GM19351 (cell line): ENCODE measurements at regions not wholly inside any gene's neighbourhood (a gene's known extent, or its start where the extent isn't known, plus 50 kb on each side); places are given as distances from the start of the nearest gene placed in this dataset.
A peak's percentile ranks its signal among the peaks of the same experiment; 100 is the strongest.

Experiments
- ATAC-seq: cut with Tn5 transposase; IDR thresholded peaks from one replicate; pipeline ENCODE4 v1.9.1; 2021; ENCODE audit warnings: mild to moderate bottlenecking, moderate library complexity; ENCODE audit not compliant: unreplicated experiment

DNA sequence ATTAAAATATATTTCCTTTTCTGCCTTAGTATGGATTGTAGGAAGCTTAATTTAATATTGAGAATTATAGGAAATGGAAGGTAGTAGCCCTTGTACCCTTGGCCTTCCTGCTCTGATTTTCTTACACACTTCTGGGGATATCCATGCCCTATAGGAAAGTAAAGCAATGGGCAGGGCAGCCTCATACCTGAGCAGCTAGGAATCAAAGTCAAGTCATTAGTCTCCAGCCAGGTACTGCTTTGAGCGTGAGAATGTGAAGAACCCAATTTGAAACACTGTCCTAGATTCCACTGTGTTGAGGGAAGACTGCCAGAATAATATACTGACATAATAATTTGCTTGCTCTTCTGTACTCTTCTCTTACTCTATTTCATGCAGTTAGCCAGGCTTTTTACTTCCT lies 51.0 kb upstream of the L3MBTL3 start:
- no peak for ATAC-seq

DNA sequence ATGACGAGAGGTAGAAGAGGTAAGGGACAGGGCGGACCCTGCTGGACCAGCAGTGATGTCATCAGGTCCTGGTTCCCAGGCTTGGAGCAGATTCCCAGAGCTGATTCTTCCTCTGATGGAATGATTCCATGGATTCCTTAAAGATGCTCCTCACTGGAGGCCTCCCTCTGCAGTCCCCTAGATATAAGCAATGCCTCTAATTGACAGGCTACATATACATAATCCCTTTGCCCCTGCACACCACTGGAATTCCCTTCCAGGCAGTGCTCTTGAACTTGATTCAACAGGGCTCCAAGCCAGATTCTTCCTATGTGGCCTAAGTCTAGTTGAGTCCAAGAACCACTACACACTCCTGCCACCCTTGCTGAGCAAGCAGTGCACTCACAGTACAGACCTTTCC lies 52.3 kb upstream of the L3MBTL3 start:
- ATAC-seq: no peak

DNA sequence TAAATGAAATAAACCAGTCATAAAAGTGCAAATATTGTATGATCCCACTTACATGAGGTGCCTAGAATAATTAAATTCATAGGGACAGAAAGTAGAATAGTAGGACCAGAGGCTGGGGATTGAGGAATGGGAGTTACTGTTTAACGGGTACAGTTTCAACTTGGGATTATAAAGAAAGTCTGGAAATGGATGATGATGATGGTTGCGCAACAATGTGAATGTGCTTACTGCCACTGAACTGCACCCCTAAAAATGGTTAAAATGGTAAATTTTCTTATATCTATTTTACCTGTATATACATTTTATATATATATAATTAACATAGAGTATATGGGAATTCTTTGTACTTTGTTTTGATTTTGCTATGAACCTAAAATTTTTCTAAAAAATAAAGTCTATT lies 53.3 kb upstream of the L3MBTL3 start:
- no peak for ATAC-seq

DNA sequence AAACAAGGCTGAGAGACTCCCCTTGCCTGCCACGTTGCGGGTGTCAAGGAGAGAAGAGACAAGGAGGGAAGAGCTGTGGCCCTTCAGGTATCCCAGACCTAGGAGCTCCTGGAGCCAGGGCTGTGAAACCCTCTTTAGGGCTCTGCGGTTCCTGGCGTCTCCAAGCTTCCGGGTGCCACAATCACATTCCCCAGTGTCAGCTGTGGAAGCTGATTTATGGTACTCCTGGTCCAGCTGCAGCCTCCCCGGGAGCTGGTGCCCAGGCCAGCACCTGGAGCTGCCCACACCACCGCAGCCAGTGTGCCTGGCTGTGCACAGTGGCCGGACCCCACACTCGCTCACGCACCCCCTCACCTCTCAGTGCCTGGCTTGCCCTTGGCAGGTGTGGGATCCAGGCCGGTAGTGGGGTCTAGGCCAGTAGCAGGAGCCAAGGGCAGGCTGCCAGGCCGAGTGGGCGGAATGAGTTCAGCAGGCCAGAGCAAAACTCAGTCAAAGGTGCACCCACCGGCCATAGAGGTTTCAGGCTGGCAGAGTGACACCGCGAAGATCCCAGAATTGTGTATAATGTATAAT lies 58.9 kb upstream of the L3MBTL3 start:
- ATAC-seq: no peak

DNA sequence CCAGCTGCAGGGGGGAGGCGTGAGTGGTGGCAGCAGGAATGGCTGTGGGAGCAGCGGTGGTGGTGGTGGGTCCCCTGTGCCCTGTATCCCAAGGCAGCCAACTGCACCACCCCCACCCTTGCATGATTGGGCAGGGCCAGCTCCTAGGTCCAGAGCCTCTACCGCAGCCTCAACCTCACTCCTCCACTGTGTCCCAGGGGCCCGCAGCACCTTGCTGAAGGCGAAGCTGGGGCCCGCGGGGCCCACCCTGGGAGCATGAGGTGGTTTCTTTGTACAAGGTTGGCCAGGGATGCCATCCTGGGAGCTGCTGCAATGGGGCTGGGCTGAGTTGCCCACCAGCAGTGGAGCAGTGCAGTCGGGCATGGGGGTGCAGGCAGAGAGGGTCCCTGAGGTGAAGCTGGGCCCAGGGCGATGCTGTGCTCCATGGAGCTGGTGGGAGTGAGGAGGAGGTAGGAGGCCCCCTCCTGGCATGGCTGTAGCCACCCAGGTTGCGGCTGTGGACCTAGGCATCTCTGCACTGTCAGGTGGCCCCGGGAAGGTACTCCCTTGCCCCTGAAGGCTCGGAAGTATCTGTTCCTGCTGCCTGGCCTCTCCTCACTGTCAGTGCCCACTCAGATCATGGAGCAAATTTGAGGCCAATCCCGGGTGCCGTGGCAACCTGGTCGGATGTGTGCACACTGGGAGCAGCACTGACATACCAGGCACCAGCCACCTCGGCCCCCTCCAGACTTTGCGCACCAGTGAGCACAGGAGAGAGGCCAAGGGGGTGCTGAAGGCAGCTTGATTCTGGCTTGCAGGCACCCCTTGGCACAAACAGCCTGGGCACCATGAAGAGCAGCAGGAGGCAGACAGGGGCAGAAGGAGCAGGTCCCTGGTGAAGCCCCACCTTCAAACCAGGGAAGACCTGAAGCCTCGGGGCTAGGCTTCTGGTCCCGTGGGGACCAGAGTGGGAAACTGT lies 60.2 kb upstream of the L3MBTL3 start:
- no peak for ATAC-seq

DNA sequence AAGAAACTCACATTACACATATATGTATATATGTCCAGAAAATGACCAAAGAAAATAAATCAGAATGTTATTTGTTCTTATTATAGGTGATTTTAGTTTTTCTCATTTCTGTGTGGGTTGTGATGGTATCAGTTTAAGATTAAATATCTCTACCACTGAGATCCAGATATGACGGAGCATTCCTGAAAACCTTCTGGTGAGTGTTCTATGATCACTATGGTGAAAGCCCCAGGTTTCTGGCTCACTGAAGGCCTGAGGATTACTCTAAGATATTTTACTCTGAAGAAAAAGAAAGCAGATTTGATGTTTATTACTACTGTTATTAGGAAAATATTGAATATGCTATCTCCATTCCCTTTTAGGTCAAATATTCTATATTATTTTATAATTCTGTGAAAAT lies 62.8 kb upstream of the L3MBTL3 start:
- ATAC-seq: no peak

DNA sequence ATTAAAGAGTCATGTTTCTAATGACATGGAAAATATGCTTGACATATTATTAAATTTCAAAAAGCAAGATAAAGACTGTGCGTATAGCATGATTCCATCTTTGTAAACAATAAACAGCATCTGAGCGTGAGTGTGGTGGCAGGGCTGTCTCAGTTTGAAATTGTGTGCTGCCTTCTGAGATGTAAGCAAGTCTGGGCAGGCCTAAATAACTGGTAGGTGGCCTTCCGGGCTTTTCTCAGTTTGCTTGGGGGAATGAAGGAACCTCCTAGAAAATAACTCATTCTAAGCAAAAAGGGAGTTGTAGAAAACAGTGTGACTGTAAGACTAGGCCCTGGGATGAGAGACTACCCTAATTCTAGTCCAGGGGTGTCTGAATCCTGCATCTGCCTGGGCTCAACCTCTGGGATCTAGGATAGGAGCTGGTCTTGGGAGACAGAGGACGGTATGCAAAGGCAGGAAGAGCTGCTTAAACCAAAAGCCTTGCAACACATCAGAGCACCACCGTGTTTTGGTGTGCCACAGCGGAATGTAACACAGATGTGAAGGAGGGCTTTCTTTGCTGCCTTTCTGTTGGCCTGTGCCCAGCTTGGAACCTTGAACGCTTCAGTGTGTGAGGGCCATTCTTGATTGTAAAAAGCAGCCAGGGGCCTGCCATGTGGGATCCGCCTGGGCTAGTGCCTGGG lies 63.5 kb upstream of the L3MBTL3 start:
- no peak for ATAC-seq

DNA sequence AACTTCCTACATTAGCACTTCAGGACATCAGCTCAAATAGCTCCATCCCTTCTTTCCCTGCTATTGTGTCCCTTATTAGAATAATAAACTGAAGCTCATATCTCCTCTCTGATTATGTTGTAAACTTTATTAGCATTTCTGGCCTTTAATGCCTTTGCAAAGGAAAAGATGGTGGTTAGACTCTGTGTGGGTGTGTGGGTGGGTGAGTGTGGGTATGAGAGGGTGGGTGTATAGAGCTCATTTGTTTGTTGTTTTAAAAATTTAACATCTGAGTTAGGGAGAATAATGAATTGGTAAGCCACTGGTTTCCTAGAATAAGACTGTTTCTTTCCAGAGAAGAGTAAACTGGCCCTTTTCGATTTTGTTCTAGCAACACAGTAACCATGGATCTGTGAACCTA lies 70.6 kb upstream of the L3MBTL3 start:
- ATAC-seq: no peak

DNA sequence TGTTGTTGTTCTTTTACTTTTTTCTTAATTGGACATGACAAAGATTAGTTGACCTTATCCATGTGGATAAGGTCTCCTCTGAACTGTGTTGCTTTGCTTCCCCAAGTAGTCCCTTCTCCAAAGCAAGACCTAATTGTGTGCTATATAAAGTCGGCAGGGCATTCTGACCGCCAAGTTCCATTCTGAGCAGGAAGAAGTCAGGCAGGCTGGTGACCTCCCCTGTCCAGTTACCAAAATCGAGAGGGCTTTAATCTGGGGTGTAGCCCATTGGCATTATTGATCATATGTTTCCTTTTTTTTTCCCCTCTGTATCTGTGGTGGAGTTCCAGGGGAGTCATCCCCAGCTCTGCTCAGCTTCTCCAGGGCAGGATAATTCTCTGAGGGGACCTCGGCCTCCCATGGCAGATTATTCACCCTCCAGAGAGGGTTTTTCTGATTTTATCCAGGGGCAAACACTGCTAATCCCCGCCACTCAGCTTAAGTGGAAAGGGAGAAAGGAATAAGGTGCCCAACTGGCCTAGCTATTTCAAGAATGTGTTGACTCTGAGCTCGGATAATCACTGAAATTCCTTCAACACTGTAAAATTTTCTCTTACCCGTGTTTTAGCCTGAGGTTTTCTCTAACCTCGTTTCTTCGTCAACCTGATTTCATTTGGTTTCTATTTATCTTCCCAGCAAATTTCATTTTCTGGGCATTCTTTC lies 71.8 kb upstream of the L3MBTL3 start:
- ATAC-seq: no peak

DNA sequence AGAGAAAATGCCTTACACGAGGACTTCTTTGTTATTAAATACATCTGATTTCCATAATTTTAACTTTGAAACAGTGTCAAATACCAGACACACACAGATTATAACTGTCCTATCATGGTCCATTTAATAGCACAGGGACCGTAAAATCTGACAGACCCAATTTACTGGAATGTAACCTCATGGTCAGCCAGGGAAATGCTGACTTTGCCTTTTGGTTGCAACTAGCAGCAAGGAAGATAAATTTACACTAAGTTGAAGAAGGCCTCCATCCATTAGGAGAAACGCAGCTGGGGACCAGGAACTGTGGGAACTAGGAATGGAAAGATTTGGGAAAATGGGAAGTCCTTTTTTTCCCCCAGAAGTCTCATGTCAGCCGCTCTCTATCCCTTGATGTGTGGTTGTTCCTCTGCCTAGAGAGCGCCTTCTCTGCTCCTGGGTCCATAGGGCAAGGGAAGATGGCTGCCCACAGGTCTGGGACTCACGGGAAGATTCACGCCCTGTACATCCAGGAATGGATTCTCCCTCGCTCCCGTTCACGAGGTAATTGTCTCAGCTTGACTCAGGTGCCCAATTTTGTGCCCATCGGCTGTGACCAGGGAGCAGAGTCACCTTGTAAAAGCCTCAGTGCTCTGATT lies 74.6 kb upstream of the L3MBTL3 start:
- ATAC-seq: no peak

DNA sequence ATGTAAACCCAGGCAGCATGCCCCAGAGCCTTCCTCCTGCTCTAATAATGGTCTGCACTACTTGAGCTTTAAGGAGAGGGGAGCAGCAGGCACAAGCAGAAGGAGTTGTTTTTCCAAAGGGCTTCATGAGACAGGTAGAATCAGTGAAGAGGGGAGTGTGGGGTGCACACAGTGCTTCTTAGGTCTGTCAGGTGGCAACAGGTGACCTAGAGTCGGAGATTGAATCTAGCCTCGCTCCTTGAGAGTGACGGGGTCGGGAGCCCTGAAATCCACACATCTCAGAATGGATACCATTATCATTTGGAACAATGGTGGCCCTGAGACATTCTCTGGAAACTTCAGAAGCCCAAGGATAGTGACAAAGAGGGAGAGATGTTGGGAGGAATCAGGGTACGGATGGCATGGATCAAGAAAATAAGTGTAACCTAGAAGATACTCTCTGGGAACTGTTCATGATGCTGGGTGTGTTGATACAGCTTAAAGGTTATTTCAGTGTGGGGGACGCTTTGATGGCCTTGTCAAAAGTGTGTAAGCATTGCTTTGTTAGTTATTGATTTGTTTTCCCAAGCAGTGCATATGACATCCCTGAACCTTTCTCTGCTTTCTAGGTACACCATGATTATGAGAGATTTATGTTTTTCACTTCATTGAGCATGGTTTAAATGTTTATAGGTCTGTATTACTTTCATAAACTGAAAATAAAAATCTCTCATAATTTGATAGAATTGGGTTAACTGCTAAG lies 77.8 kb upstream of the L3MBTL3 start:
- no peak for ATAC-seq

DNA sequence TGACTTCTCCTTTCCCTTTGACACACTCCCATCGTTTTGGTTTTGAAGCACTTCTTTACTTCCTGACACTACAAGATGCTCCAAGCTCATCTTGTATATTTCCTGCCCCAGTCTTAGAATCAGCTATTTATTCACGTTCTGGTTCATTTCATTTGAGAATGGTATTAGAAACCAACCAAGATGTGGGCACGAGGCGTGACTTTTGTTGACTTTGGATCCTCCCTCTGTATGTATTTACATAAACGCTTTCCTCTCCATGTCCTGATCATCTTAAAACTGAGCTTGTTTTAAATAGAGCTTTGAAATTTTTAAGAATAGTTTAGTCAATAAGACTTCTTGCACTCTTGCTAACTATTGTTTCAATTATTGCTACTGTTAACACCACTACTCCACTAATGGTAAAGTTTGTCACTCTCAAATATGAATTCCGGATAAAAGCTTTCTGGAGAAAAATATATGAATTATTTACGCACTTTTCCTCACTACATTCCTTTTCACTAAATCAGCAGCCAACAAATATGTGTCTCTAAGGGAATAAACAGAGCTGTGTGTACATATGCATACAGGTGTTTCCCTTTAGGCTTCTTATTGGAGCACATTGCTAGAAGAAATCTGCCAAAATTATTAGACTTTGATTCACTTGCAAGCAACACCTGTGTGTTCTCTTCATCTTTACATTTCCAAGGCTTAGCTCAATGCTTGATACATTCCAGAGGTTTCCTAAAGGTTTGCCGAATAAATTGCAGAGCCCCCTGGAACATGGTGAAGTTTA lies 77.3 kb upstream of the TMEM244 start:
- no peak for ATAC-seq

DNA sequence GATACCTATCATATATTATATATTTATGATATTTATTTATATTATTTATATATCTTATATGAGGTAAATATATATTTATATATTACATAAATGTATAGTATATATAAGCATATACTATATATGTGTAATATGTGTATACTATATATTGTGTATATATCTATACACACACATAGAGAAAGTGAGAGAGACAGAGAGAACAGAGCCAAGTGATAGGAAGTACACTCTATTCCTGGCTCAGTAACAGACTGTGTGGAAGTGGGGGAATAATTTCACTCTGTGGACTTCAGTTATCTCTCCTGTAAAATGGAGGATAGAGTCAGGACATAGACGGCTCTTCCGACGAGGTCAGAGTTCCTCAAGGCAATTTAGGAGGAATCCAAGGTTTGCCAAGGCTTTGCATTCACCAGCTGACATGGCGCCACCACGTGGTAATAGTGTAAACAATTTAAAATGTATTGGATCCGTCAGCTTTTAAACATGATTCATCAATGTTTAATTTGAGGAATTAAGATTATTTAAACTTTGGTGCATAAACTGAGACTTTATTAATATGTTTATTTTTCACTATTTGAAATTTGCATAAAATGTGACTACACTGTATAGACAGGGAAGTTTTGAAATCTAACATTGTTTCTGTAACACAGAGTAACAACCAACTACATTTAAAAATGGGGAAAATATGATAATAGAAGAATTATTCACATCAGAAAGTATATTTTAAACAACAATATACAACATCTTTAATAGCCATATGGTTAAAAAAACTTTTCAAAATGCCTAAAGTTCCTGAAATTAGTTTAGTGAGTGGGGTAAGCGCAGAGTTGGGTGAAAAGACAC lies 75.4 kb upstream of the TMEM244 start:
- peak; percentile 68 for ATAC-seq

DNA sequence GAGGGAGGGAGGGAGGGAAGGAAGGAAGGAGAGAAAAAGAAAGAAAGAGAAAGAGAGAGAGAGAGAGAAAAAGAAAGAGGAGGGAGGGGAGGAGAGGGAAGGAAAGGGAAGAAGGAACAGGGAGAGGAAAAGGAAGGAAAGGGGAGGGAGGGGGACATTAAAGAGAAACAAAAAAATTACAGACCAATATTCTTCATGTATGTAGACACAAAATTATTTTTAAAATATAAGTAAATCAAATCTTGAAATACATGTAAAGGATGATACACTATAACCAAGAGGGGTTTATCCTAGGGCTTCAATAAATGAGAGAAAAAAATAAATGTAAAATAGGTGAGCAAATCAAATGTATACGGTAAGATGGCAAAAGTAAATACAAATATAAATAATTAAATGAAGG lies 71.2 kb upstream of the TMEM244 start:
- ATAC-seq: no peak

DNA sequence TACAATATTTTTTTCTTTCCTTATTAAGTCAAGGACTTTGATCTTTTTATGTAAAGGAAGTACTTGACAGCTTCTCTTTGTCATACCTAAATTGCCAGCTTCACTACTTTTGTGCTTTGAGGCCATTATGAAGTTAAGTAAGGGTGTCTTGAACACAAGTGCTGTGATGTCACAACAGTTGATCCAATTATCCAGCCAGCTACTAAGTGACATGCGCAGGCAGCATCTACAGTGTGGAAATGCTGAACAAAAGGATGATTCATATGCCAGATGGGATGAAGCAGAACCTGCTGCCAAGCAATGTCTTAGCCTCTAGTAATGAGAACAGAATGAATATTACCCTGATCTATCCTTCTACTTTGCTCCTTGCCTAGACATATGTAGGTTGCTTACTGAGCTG lies 68.3 kb upstream of the TMEM244 start:
- ATAC-seq: no peak

DNA sequence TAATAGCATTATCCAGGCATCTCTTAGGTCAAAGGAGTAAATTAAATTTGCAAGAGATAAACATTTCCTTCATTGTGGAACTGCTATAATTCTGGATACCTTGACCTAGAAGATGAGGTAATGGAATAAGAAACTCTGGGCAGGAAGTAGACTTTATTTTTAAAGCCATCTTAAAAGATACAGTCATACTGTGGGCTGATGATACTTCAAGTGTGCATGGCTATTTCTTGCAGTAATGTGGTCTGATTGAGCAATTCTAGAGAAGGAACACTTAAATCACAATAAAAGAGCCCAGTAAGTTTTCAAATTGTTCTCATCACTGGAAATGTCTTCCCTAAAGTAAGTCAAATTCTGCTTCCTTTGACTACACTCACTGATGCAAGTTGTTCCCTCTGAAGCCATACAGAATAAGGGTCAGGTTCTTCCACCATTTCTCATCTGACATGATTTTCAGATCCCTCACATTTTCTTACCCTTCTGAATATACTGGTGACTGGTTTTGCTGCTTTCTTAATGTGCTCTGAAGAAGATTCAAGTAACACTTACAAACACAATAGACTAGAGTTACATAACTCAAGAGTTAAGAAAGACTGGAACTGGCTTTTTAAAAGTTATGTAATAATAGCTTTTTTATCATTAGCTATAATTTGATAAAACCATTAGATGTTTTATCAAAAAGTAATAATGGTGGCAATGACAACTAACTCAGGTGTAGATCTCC lies 62.6 kb upstream of the TMEM244 start:
- peak; percentile 80 for ATAC-seq

DNA sequence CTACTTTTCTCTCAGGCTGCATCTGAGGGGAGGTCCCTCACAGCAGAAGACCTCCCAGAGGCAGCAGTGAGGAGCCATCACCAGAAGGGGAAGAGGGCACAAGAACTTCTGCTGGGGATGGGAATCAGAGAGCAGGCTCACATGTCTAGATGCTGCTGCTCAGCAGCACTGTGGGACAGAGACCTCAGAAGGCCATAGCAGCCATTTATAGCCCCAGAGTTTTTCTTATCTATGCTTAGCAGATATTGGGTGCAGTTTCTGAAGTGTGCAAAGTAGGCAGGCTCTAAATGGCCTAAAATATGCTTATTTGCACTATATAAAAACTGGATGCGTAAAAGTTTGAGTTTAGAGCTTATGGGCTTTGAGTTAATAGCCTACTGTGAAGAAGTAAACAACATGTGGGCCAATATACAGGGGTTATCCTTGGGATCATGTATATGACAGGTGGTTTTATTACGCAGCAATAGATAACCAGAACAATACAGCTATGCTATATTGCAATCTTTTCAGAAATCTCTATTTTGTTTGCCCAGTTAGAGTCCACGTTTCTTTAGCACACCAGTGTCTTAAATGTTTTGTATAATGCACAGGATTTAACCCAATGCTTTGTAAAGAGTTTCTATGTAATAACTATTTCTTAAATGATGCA lies 60.2 kb upstream of the TMEM244 start:
- ATAC-seq: no peak
